ENCODE measurements at regions not wholly inside any gene's neighbourhood (a gene's known extent, or its start where the extent isn't known, plus 50 kb on each side); places are given as distances from the start of the nearest gene placed in this dataset.

- TF ChIP-seq CTCF (IDR thresholded peaks at IDR 0.05) (no peak), POLR2A (IDR thresholded peaks at IDR 0.05) (no peak)
These were observed 152.5 kb downstream of the CCDC34 start for GRCh38 chr11:27210531-27210930.

Measured in uterus (tissue), 2 donors.